ENCODE measurements at regions not wholly inside any gene's neighbourhood (a gene's known extent, or its start where the extent isn't known, plus 50 kb on each side); places are given as distances from the start of the nearest gene placed in this dataset.

GRCh38 chr4:15262396-15262795 is 165.4 kb upstream of the C1QTNF7 start:
- TF ChIP-seq POLR2A (IDR thresholded peaks at IDR 0.05) (no peak), CTCF (IDR thresholded peaks at IDR 0.05) (no peak)

Data from body of pancreas (tissue), 4 donors.